Liver (tissue), 8 donors: ENCODE measurements at regions not wholly inside any gene's neighbourhood (a gene's known extent, or its start where the extent isn't known, plus 50 kb on each side); places are given as distances from the start of the nearest gene placed in this dataset.
A peak's percentile ranks its signal among the peaks of the same experiment; 100 is the strongest.

Experiments used
- DNase-seq: peaks from one replicate; pipeline ENCODE4 v3.0.0-alpha.2; 2017; ENCODE audit warnings: low spot score
- H3K27ac ChIP-seq, 2 donors: one replicate each; pipeline ENCODE4 v1.7.0; 2013; ENCODE audit warnings: inconsistent platforms in 2 of 2, low read length in 2 of 2, control low read depth in 1 of 2, low read depth in 1 of 2, mild to moderate bottlenecking in 1 of 2
- H3K27me3 ChIP-seq, 4 donors: one replicate each; pipeline versions ENCODE4 v1.6.1 to v1.7.0; 2013; ENCODE audit warnings: low read length in 3 of 4, inconsistent platforms in 1 of 4, mild to moderate bottlenecking in 1 of 4, moderate library complexity in 1 of 4; ENCODE audit not compliant: control insufficient read depth in 4 of 4, insufficient read depth in 4 of 4
- H3K36me3 ChIP-seq, 4 donors: one replicate each; pipeline versions ENCODE4 v1.6.1 to v1.7.0; 2013; ENCODE audit warnings: low read length in 3 of 4, mild to moderate bottlenecking in 3 of 4, low read depth in 1 of 4, moderate library complexity in 1 of 4; ENCODE audit not compliant: control insufficient read depth in 4 of 4, insufficient read depth in 3 of 4
- H3K4me1 ChIP-seq, 4 donors: one replicate each; pipeline versions ENCODE4 v1.6.1 to v1.7.0; 2013; ENCODE audit warnings: low read length in 3 of 4, mild to moderate bottlenecking in 3 of 4, moderate library complexity in 1 of 4; ENCODE audit not compliant: control insufficient read depth in 4 of 4, insufficient read depth in 4 of 4
- H3K4me3 ChIP-seq, 3 donors: one replicate each; pipeline versions ENCODE4 v1.6.1 to v1.7.0; 2013; ENCODE audit warnings: low read length in 3 of 3, control low read depth in 1 of 3, low read depth in 1 of 3, mild to moderate bottlenecking in 1 of 3
- H3K9ac ChIP-seq, 2 donors: one replicate each; pipeline ENCODE4 v1.7.0; 2013; ENCODE audit warnings: low read length in 2 of 2, mild to moderate bottlenecking in 2 of 2, moderate library complexity in 2 of 2, control low read depth in 1 of 2, low read depth in 1 of 2
- H3K9me3 ChIP-seq, 4 donors: one replicate each; pipeline versions ENCODE4 v1.6.1 to v1.7.0; 2013; ENCODE audit warnings: low read length in 3 of 4; ENCODE audit not compliant: control insufficient read depth in 4 of 4
- ATF3 ChIP-seq: IDR thresholded peaks from 2 replicates; pipeline ENCODE4 v1.6.1; 2016; ENCODE audit warnings: antibody characterized with exemption
- CTCF ChIP-seq: fragments of 150-350 bp; IDR thresholded peaks from 2 replicates; pipeline ENCODE4 v1.5.1; 2017; ENCODE audit warnings: improper control_type of control experiment, low read depth, low read length; ENCODE audit not compliant: missing input control
- EGR1 ChIP-seq, 2 donors: IDR thresholded peaks; 2 replicates each; pipeline ENCODE4 v1.6.1; 2016 to 2018; ENCODE audit warnings: antibody characterized with exemption in 2 of 2, low read depth in 2 of 2
- FOXA1 ChIP-seq: IDR thresholded peaks from 2 replicates; pipeline ENCODE4 v1.6.1; 2016; ENCODE audit warnings: antibody characterized with exemption
- FOXA2 ChIP-seq: IDR thresholded peaks from 2 replicates; pipeline ENCODE4 v1.6.1; 2016; ENCODE audit warnings: antibody characterized with exemption
- GABPA ChIP-seq, 2 donors: IDR thresholded peaks in 1 of 2; conservative IDR thresholded peaks in 1 of 2; 2 replicates each; pipeline ENCODE4 v1.6.1; 2016; ENCODE audit warnings: antibody characterized with exemption in 2 of 2, mild to moderate bottlenecking in 1 of 2, moderate library complexity in 1 of 2
- HNF4A ChIP-seq, 2 donors: conservative IDR thresholded peaks; 2 replicates each; pipeline ENCODE4 v1.6.1; 2016; ENCODE audit warnings: antibody characterized with exemption in 2 of 2, mild to moderate bottlenecking in 2 of 2
- HNF4G ChIP-seq: IDR thresholded peaks from 2 replicates; pipeline ENCODE4 v1.6.1; 2016; ENCODE audit warnings: antibody characterized with exemption
- JUND ChIP-seq, 2 donors: IDR thresholded peaks; 2 replicates each; pipeline ENCODE4 v1.6.1; 2016; ENCODE audit warnings: antibody characterized with exemption in 2 of 2
- NR2F2 ChIP-seq: IDR thresholded peaks from 2 replicates; pipeline ENCODE4 v1.6.1; 2016; ENCODE audit warnings: antibody characterized with exemption
- RAD21 ChIP-seq, 2 donors: IDR thresholded peaks; 2 replicates each; pipeline ENCODE4 v1.6.1; 2016; ENCODE audit warnings: antibody characterized with exemption in 2 of 2, mild to moderate bottlenecking in 2 of 2
- REST ChIP-seq: IDR thresholded peaks from 2 replicates; pipeline ENCODE4 v1.6.1; 2016; ENCODE audit warnings: antibody characterized with exemption, mild to moderate bottlenecking
- RXRA ChIP-seq, 2 donors: IDR thresholded peaks; 2 replicates each; pipeline ENCODE4 v1.6.1; 2017 to 2018; ENCODE audit warnings: antibody characterized with exemption in 2 of 2, mild to moderate bottlenecking in 1 of 2
- SP1 ChIP-seq: IDR thresholded peaks from 2 replicates; pipeline ENCODE4 v1.6.1; 2018; ENCODE audit warnings: antibody characterized with exemption, mild to moderate bottlenecking
- TAF1 ChIP-seq: conservative IDR thresholded peaks from 2 replicates; pipeline ENCODE4 v1.6.1; 2016; ENCODE audit warnings: antibody characterized with exemption, mild to moderate bottlenecking
- YY1 ChIP-seq: IDR thresholded peaks from 2 replicates; pipeline ENCODE4 v1.6.1; 2016; ENCODE audit warnings: antibody characterized with exemption, mild to moderate bottlenecking
- ZBTB33 ChIP-seq: IDR thresholded peaks from 2 replicates; pipeline ENCODE4 v1.6.1; 2016; ENCODE audit warnings: antibody characterized with exemption
- WGBS: extraction: QIAGEN DNeasy Blood & Tissue Kit; methylation state at CpG from one replicate; pipeline ENCODE4 v1.1.7; 2013; 5-methylcytosine and 5-hydroxymethylcytosine counted together
- TF ChIP-seq, protein P1 (sequence below): IDR thresholded peaks from 2 replicates; pipeline ENCODE4 v1.6.1; 2016; ENCODE audit warnings: antibody characterized with exemption
- donor health status: healthy.
- donor health status: healthy.
- donor health status: healthy.
- donor health status: healthy.
- donor health status: healthy.

DNA sequence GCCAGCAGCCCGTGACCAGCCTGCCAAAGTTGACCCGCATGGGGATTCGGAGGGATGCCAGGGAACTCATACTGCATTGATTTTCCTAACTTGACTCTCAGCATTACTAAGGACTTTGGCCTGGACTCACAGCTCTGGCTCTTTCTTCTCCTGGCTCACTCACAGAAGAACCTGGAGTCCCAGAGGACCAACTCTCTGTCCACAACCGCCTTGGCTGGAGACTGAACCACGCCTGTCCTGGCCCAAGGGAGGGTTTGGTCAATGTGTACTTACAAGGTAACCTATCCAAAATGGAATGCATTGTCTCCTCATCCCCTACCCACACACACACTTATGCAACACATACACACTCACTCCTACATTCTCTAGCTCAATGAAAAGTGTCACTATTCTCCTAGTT is 135.6 kb upstream of the KLHL29 start:
- TF ChIP-seq YY1 (peak; percentile 84), EGR1 (IDR thresholded peaks at IDR 0.05; ENCODE audit: low read depth in 2 of 2) (no peak), HNF4G (peak; percentile 85), JUND (IDR thresholded peaks at IDR 0.05) (peak; percentile 76 to 94), NR2F2 (no peak), CTCF (no peak), ZBTB33 (peak; percentile 84), SP1 (peak; percentile 70), REST (peak; percentile 55), RAD21 (IDR thresholded peaks at IDR 0.05) (peak; percentile 57 to 60), HNF4A (conservative IDR thresholded peaks at IDR 0.05) (peak; percentile 96), FOXA1 (peak; percentile 61), FOXA2 (peak; percentile 90), RXRA (IDR thresholded peaks at IDR 0.05) (peak; percentile 81 to 86), ATF3 (peak; percentile 48), TAF1 (no peak), GABPA (IDR thresholded peaks at IDR 0.05 in 1 of 2, conservative IDR thresholded peaks at IDR 0.05 in 1 of 2) (no peak)
- TF ChIP-seq, protein P1, sequence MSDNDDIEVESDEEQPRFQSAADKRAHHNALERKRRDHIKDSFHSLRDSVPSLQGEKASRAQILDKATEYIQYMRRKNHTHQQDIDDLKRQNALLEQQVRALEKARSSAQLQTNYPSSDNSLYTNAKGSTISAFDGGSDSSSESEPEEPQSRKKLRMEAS: peak; percentile 78
- H3K4me3 ChIP-seq: no peak overlapping the region
- 29% methylated on average over 5 of the region's 5 CpGs for whole genome bisulfite sequencing
- peak overlapping the region; percentile 15 to 31 for H3K27ac ChIP-seq
- DNase-seq: no peak
- no peaks in the 10 kb centered on the region for H3K27me3 ChIP-seq
- no peaks in the 10 kb centered on the region for H3K9me3 ChIP-seq
- peaks cover 17 to 51% (median 47%) of the 10 kb centered on the region in 4 donors for H3K4me1 ChIP-seq
- no peak overlapping the region for H3K9ac ChIP-seq
- no peaks in the 10 kb centered on the region for H3K36me3 ChIP-seq
